WTC11 (cell line): ENCODE measurements at regions not wholly inside any gene's neighbourhood (a gene's known extent, or its start where the extent isn't known, plus 50 kb on each side); places are given as distances from the start of the nearest gene placed in this dataset.

Source experiments
- ATAC-seq: fragments of 200-7000 bp; cut with Tn5 transposase; 2 replicates; pipeline ENCODE4 v1.10.0; 2021; ENCODE audit warnings: mild to moderate bottlenecking, moderate library complexity
- CTCF ChIA-PET: fragments of 300-600 bp; sonication (Branson Sonifier 250); formaldehyde crosslinking; loops from one replicate; lab custom pipeline; 2021; ENCODE audit warnings: antibody characterized with exemption; lab: Charles Lee
- POLR2A ChIA-PET: fragments of 350-600 bp; sonication (Branson Sonifier 250); formaldehyde crosslinking; loops from one replicate; lab custom pipeline; 2021; ENCODE audit warnings: antibody characterized with exemption; lab: Charles Lee
- DNase-seq: peaks from one replicate; pipeline ENCODE4 v3.0.0; 2021; ENCODE audit warnings: low spot score
- H3K27ac Mint-ChIP-seq: 2 replicates; pipeline ENCODE4 v1.8.0; 2021; ENCODE audit warnings: mixed read lengths
- H3K27me3 Mint-ChIP-seq: 2 replicates; pipeline ENCODE4 v1.8.0; 2021; ENCODE audit warnings: low read depth, mild to moderate bottlenecking, moderate library complexity, mixed read lengths
- H3K36me3 Mint-ChIP-seq: 2 replicates; pipeline ENCODE4 v1.8.0; 2021; ENCODE audit warnings: mixed read lengths
- H3K4me1 Mint-ChIP-seq: 2 replicates; pipeline ENCODE4 v1.8.0; 2022; ENCODE audit warnings: mixed read lengths
- H3K4me3 Mint-ChIP-seq: 2 replicates; pipeline ENCODE4 v1.8.0; 2021; ENCODE audit warnings: mild to moderate bottlenecking, moderate library complexity, mixed read lengths
- H3K9me3 Mint-ChIP-seq: 2 replicates; pipeline ENCODE4 v1.8.0; 2021; ENCODE audit warnings: mixed read lengths
- EMX1 ChIP-seq: fragments of 250-450 bp; sonication (Bioruptor Pico); IDR thresholded peaks from 2 replicates; pipeline ENCODE4 v1.8.0; 2021; ENCODE audit warnings: mild to moderate bottlenecking
- ESRRA ChIP-seq: sonication (generic); formaldehyde crosslinking; IDR thresholded peaks from 2 replicates; pipeline ENCODE4 v1.8.1; 2022; ENCODE audit warnings: mild to moderate bottlenecking, missing genetic modification reagents, borderline replicate concordance
- FOXK1 ChIP-seq: sonication (generic); formaldehyde crosslinking; IDR thresholded peaks from 2 replicates; pipeline ENCODE4 v1.8.0; 2022; ENCODE audit warnings: mild to moderate bottlenecking, moderate library complexity, missing genetic modification reagents
- KAT7 ChIP-seq: sonication (generic); formaldehyde crosslinking; IDR thresholded peaks from 2 replicates; pipeline ENCODE4 v1.8.1; 2023; ENCODE audit warnings: missing genetic modification reagents, mild to moderate bottlenecking, borderline replicate concordance
- NFATC4 ChIP-seq: fragments of 250-450 bp; sonication (Bioruptor Pico); IDR thresholded peaks from 2 replicates; pipeline ENCODE4 v1.9.0; 2021; ENCODE audit warnings: mild to moderate bottlenecking
- NFYB ChIP-seq: sonication (generic); formaldehyde crosslinking; conservative IDR thresholded peaks from 2 replicates; pipeline ENCODE4 v1.8.0; 2022; ENCODE audit warnings: low read depth, missing genetic modification reagents
- NR1H2 ChIP-seq: sonication (generic); formaldehyde crosslinking; IDR thresholded peaks from 2 replicates; pipeline ENCODE4 v1.9.0; 2021; ENCODE audit warnings: mild to moderate bottlenecking, moderate library complexity, missing genetic modification reagents
- OVOL2 ChIP-seq: fragments of 250-450 bp; sonication (Bioruptor Pico); IDR thresholded peaks from 2 replicates; pipeline ENCODE4 v1.9.0; 2021; ENCODE audit warnings: mild to moderate bottlenecking, borderline replicate concordance
- PRRX2 ChIP-seq: fragments of 250-450 bp; sonication (Bioruptor Pico); IDR thresholded peaks from 2 replicates; pipeline ENCODE4 v1.8.0; 2021; ENCODE audit warnings: mild to moderate bottlenecking
- RELA ChIP-seq: sonication (generic); formaldehyde crosslinking; IDR thresholded peaks from 2 replicates; pipeline ENCODE4 v1.8.1; 2022; ENCODE audit warnings: missing genetic modification reagents, mild to moderate bottlenecking, borderline replicate concordance
- TP53 ChIP-seq: sonication (generic); formaldehyde crosslinking; IDR thresholded peaks from 2 replicates; pipeline ENCODE4 v1.8.1; 2023; ENCODE audit warnings: mild to moderate bottlenecking, missing genetic modification reagents
- ZNF138 ChIP-seq: sonication (generic); formaldehyde crosslinking; conservative IDR thresholded peaks from 2 replicates; pipeline ENCODE4 v1.8.1; 2022; ENCODE audit warnings: mild to moderate bottlenecking, moderate library complexity, missing genetic modification reagents
- ZNF219 ChIP-seq: sonication (generic); formaldehyde crosslinking; IDR thresholded peaks from 2 replicates; pipeline ENCODE4 v1.8.0; 2023; ENCODE audit warnings: missing genetic modification reagents, mild to moderate bottlenecking, borderline replicate concordance
- ZNF416 ChIP-seq: fragments of 250-450 bp; sonication (Bioruptor Pico); IDR thresholded peaks from 2 replicates; pipeline ENCODE4 v1.9.0; 2021; ENCODE audit warnings: mild to moderate bottlenecking, inconsistent platforms
- TF ChIP-seq, protein P1 (sequence below): sonication (generic); formaldehyde crosslinking; IDR thresholded peaks from 2 replicates; pipeline ENCODE4 v1.8.1; 2023; ENCODE audit warnings: mild to moderate bottlenecking, missing genetic modification reagents, moderate library complexity
- TF ChIP-seq, protein P2 (sequence below): sonication (generic); formaldehyde crosslinking; IDR thresholded peaks from 2 replicates; pipeline ENCODE4 v1.8.1; 2023; ENCODE audit warnings: mild to moderate bottlenecking, moderate library complexity, missing genetic modification reagents
- TF ChIP-seq, protein P3 (sequence below): sonication (generic); formaldehyde crosslinking; conservative IDR thresholded peaks from 2 replicates; pipeline ENCODE4 v1.8.1; 2022; ENCODE audit warnings: mild to moderate bottlenecking, missing genetic modification reagents
- TF ChIP-seq, protein P4 (sequence below): sonication (generic); formaldehyde crosslinking; IDR thresholded peaks from 2 replicates; pipeline ENCODE4 v1.8.0; 2022; ENCODE audit warnings: mild to moderate bottlenecking, missing genetic modification reagents
- TF ChIP-seq, protein P5 (sequence below): fragments of 250-450 bp; sonication (Bioruptor Pico); IDR thresholded peaks from 2 replicates; pipeline ENCODE4 v1.9.0; 2021; ENCODE audit warnings: mild to moderate bottlenecking
- TF ChIP-seq, protein P6 (sequence below): sonication (generic); formaldehyde crosslinking; IDR thresholded peaks from 2 replicates; pipeline ENCODE4 v1.8.1; 2023; ENCODE audit warnings: mild to moderate bottlenecking, missing genetic modification reagents, moderate library complexity
- TF ChIP-seq, protein P7 (sequence below): sonication (generic); formaldehyde crosslinking; IDR thresholded peaks from 2 replicates; pipeline ENCODE4 v1.8.1; 2022; ENCODE audit warnings: mild to moderate bottlenecking, missing genetic modification reagents, moderate library complexity, borderline replicate concordance
- TF ChIP-seq, protein P8 (sequence below): sonication (generic); formaldehyde crosslinking; IDR thresholded peaks from 2 replicates; pipeline ENCODE4 v1.8.0; 2022; ENCODE audit warnings: mild to moderate bottlenecking, missing genetic modification reagents

DNA sequence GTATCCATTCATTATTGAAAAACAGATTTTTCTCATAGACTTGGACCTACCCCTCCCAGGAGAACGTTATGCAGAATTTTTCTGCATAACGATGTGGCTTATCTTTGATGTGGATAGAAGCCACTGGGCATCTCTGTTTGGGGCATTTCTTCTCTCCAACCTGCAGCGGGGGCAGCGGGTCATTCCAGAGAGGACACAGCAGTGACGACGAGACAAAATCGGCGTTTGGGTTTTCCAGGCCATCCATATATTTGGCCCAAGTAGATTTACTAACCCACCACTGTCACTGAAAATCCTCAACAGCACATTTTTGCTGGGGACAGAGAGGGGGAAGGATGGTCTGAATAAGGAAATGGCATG, 299.3 kb upstream of the PITRM1 start:
- Mint-ChIP-seq H3K27ac (peak overlapping the region; percentile 28; the same call in 1 of the 2 replicates), H3K4me3 (no peak overlapping the region), H3K4me1 (peaks cover 56% of the 10 kb centered on the region), H3K9me3 (no peaks in the 10 kb centered on the region), H3K27me3 (no peaks in the 10 kb centered on the region), H3K36me3 (no peaks in the 10 kb centered on the region)
- no peak for DNase-seq
- ChIA-PET CTCF (no interaction called here), POLR2A (no interaction called here)
- no peak for ATAC-seq
- TF ChIP-seq, protein P1, sequence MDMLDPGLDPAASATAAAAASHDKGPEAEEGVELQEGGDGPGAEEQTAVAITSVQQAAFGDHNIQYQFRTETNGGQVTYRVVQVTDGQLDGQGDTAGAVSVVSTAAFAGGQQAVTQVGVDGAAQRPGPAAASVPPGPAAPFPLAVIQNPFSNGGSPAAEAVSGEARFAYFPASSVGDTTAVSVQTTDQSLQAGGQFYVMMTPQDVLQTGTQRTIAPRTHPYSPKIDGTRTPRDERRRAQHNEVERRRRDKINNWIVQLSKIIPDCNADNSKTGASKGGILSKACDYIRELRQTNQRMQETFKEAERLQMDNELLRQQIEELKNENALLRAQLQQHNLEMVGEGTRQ = no peak
- TF ChIP-seq TP53 (CRISPR knock-in tag) = no peak

DNA sequence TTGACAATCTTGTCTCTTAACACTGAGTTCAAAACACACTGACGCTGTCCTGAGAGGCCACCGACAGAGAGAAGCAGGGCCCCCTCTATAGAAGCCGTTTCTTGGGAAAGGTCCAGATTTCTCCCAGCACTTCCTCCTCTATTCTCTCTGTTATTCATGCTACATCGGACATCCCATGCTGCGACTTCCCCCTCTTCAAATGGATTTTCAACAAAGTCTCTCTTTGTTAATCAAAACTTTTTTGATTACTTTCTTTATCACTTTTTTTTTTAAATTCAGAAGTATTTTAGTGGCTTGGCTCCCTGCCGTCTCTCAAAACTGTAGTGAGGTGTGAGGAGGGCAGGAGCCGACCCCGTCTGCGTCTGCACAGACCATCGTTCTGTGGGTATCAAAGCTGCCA, 298.9 kb upstream of the PITRM1 start:
- H3K9me3 Mint-ChIP-seq = no peaks in the 10 kb centered on the region
- ATAC-seq = peak; percentile 49
- CTCF ChIA-PET = no interaction called here
- TF ChIP-seq ESRRA = no peak
- TF ChIP-seq, all 79 proteins: peak for 0
- no peak for DNase-seq
- no peaks in the 10 kb centered on the region for H3K27me3 Mint-ChIP-seq
- POLR2A ChIA-PET = no interaction called here
- H3K36me3 Mint-ChIP-seq = no peaks in the 10 kb centered on the region
- H3K4me1 Mint-ChIP-seq = peaks cover 55% of the 10 kb centered on the region
- H3K4me3 Mint-ChIP-seq = no peak overlapping the region
- H3K27ac Mint-ChIP-seq = no peak overlapping the region; the same call in 1 of the 2 replicates

DNA sequence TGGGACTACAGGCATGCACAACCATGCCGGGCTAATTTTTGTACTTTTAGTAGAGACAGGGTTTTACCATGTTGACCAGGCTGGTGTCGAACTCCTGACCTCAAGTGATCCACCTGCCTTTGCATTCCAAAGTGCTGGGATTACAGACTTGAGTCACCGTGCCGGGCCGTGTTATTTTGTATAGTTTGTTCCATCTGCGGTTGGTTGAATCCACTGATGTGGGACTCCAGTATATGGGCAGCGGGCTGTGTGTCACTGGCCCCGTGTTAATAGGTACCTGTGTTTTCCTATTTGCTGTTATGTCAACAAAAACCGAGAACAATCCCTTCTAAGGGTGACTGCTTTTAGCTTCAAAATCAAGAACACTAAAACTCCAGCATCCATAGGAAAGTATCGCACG, 297.6 kb upstream of the PITRM1 start:
- H3K27ac Mint-ChIP-seq = no peak overlapping the region

More for the DNA sequence above, 297.6 kb upstream of the PITRM1 start:
- no peak for ATAC-seq
- Mint-ChIP-seq H3K36me3 (no peaks in the 10 kb centered on the region), H3K9me3 (no peaks in the 10 kb centered on the region), H3K4me1 (peaks cover 58% of the 10 kb centered on the region), H3K4me3 (no peak overlapping the region), H3K27me3 (no peaks in the 10 kb centered on the region)
- TF ChIP-seq, protein P2, sequence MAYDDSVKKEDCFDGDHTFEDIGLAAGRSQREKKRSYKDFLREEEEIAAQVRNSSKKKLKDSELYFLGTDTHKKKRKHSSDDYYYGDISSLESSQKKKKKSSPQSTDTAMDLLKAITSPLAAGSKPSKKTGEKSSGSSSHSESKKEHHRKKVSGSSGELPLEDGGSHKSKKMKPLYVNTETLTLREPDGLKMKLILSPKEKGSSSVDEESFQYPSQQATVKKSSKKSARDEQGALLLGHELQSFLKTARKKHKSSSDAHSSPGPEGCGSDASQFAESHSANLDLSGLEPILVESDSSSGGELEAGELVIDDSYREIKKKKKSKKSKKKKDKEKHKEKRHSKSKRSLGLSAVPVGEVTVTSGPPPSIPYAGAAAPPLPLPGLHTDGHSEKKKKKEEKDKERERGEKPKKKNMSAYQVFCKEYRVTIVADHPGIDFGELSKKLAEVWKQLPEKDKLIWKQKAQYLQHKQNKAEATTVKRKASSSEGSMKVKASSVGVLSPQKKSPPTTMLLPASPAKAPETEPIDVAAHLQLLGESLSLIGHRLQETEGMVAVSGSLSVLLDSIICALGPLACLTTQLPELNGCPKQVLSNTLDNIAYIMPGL (CRISPR knock-in tag) = no peak
- TF ChIP-seq, protein P3, sequence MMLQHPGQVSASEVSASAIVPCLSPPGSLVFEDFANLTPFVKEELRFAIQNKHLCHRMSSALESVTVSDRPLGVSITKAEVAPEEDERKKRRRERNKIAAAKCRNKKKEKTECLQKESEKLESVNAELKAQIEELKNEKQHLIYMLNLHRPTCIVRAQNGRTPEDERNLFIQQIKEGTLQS (CRISPR knock-in tag) = no peak
- TF ChIP-seq ZNF416 (CRISPR knock-in tag) (no peak), RELA (CRISPR knock-in tag) (no peak), NFATC4 (CRISPR knock-in tag) (no peak), ZNF219 (CRISPR knock-in tag) (no peak), PRRX2 (CRISPR knock-in tag) (no peak), NFYB (CRISPR knock-in tag) (no peak), NR1H2 (no peak), EMX1 (CRISPR knock-in tag) (no peak), KAT7 (CRISPR knock-in tag) (no peak), FOXK1 (no peak), OVOL2 (CRISPR knock-in tag) (no peak), ZNF138 (no peak)
- TF ChIP-seq, protein P4, sequence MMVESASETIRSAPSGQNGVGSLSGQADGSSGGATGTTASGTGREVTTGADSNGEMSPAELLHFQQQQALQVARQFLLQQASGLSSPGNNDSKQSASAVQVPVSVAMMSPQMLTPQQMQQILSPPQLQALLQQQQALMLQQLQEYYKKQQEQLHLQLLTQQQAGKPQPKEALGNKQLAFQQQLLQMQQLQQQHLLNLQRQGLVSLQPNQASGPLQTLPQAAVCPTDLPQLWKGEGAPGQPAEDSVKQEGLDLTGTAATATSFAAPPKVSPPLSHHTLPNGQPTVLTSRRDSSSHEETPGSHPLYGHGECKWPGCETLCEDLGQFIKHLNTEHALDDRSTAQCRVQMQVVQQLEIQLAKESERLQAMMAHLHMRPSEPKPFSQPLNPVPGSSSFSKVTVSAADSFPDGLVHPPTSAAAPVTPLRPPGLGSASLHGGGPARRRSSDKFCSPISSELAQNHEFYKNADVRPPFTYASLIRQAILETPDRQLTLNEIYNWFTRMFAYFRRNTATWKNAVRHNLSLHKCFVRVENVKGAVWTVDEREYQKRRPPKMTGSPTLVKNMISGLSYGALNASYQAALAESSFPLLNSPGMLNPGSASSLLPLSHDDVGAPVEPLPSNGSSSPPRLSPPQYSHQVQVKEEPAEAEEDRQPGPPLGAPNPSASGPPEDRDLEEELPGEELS = no peak
- TF ChIP-seq, protein P5, sequence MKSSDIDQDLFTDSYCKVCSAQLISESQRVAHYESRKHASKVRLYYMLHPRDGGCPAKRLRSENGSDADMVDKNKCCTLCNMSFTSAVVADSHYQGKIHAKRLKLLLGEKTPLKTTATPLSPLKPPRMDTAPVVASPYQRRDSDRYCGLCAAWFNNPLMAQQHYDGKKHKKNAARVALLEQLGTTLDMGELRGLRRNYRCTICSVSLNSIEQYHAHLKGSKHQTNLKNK (CRISPR knock-in tag) = no peak
- TF ChIP-seq, protein P6, sequence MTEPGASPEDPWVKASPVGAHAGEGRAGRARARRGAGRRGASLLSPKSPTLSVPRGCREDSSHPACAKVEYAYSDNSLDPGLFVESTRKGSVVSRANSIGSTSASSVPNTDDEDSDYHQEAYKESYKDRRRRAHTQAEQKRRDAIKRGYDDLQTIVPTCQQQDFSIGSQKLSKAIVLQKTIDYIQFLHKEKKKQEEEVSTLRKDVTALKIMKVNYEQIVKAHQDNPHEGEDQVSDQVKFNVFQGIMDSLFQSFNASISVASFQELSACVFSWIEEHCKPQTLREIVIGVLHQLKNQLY (CRISPR knock-in tag) = no peak
- TF ChIP-seq, protein P7, sequence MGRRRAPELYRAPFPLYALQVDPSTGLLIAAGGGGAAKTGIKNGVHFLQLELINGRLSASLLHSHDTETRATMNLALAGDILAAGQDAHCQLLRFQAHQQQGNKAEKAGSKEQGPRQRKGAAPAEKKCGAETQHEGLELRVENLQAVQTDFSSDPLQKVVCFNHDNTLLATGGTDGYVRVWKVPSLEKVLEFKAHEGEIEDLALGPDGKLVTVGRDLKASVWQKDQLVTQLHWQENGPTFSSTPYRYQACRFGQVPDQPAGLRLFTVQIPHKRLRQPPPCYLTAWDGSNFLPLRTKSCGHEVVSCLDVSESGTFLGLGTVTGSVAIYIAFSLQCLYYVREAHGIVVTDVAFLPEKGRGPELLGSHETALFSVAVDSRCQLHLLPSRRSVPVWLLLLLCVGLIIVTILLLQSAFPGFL (CRISPR knock-in tag) = no peak
- TF ChIP-seq, protein P8, sequence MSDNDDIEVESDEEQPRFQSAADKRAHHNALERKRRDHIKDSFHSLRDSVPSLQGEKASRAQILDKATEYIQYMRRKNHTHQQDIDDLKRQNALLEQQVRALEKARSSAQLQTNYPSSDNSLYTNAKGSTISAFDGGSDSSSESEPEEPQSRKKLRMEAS (CRISPR knock-in tag) = no peak
- ChIA-PET CTCF (no interaction called here), POLR2A (no interaction called here)
- no peak for DNase-seq
